ENCODE measurements at regions not wholly inside any gene's neighbourhood (a gene's known extent, or its start where the extent isn't known, plus 50 kb on each side); places are given as distances from the start of the nearest gene placed in this dataset.

DNA sequence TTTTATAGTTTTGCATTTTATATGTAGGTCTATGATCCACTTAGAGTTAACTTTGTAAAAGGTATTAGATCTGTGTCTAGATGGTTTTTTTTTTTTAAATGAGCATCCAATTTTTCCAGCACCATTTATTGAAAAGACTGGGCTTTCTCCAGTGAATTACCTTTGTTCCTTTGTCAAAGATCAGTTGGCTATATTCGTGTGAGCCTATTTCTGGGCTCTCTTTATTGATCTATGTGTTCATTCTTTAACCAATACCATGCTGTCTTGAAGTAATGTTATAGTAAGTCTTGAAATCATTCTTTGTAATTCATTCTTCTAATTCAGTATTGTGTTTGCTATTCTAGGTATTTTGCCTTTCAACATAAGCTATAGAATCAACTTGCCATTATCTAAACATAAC lies 165.4 kb upstream of the ARPP21 start:
- ChIA-PET SMC1A (ENCODE audit: uncharacterized antibody, unreplicated experiment) (no interaction called here), CTCF (no interaction called here), RAD21 (ENCODE audit: unreplicated experiment) (no interaction called here), POLR2A (no interaction called here)
- BruUV-seq (replicated peaks): no TSS peak
- Histone ChIP-seq H3K4me3 (no peak overlapping the region), H4K20me1 (ENCODE audit: control insufficient read depth, insufficient read depth) (no peaks in the 10 kb centered on the region), H3K9me3 (replicated peaks; ENCODE audit: control insufficient read depth, insufficient read depth, low read length) (no peaks in the 10 kb centered on the region), H3K4me2 (ENCODE audit: control insufficient read depth, insufficient read depth) (no peak overlapping the region), H3K9ac (ENCODE audit: control insufficient read depth, insufficient read depth, low read length) (no peak overlapping the region), H3K27ac (ENCODE audit: control insufficient read depth, insufficient read depth) (no peak overlapping the region), H2AFZ (ENCODE audit: control insufficient read depth, low read depth, low read length) (no peak overlapping the region), H3K27me3 (replicated peaks in 1 of 2; ENCODE audit: control insufficient read depth in 2 of 2, insufficient read depth in 2 of 2, low read length in 1 of 2) (no peaks in the 10 kb centered on the region), H3K79me2 (ENCODE audit: control insufficient read depth, insufficient read depth, low read length) (no peaks in the 10 kb centered on the region), H3K36me3 (ENCODE audit: control insufficient read depth in 2 of 2, insufficient read depth in 2 of 2, low read length in 1 of 2) (no peaks in the 10 kb centered on the region), H3K4me1 (ENCODE audit: control insufficient read depth, insufficient read depth, low read length) (no peaks in the 10 kb centered on the region)
- intact Hi-C loops (cut with micrococcal nuclease; ENCODE audit: unreplicated experiment) (no loop called here), in situ Hi-C loops (cut with MboI) (no loop called here)
- DNase-seq (ENCODE audit: low read depth, low spot score) (no peak), ATAC-seq (no peak), FAIRE-seq (no peak)
- WGBS (ENCODE audit: insufficient coverage, insufficient replicate concordance, low lambda C conversion rate, missing lambda C conversion rate): 0% methylated on average over 1 of the region's 1 CpG
- TF ChIP-seq MYC (IDR thresholded peaks at IDR 0.05; ENCODE audit: insufficient read depth, insufficient read length, insufficient replicate concordance, low read length, severe bottlenecking): no peak
- TF ChIP-seq ZBTB11 (CRISPR knock-in tag; IDR thresholded peaks at IDR 0.05): no peak
- TF ChIP-seq CBX5 (IDR thresholded peaks at IDR 0.05; ENCODE audit: low read depth): no peak
- no peak for TF ChIP-seq EZH2 (IDR thresholded peaks at IDR 0.05; ENCODE audit: borderline replicate concordance, control insufficient read depth, low read depth, low read length)
- TF ChIP-seq SMAD5 (IDR thresholded peaks at IDR 0.05; ENCODE audit: low read depth): no peak
- TF ChIP-seq, protein P1, sequence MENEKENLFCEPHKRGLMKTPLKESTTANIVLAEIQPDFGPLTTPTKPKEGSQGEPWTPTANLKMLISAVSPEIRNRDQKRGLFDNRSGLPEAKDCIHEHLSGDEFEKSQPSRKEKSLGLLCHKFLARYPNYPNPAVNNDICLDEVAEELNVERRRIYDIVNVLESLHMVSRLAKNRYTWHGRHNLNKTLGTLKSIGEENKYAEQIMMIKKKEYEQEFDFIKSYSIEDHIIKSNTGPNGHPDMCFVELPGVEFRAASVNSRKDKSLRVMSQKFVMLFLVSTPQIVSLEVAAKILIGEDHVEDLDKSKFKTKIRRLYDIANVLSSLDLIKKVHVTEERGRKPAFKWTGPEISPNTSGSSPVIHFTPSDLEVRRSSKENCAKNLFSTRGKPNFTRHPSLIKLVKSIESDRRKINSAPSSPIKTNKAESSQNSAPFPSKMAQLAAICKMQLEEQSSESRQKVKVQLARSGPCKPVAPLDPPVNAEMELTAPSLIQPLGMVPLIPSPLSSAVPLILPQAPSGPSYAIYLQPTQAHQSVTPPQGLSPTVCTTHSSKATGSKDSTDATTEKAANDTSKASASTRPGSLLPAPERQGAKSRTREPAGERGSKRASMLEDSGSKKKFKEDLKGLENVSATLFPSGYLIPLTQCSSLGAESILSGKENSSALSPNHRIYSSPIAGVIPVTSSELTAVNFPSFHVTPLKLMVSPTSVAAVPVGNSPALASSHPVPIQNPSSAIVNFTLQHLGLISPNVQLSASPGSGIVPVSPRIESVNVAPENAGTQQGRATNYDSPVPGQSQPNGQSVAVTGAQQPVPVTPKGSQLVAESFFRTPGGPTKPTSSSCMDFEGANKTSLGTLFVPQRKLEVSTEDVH (IDR thresholded peaks at IDR 0.05; ENCODE audit: low read depth, partially characterized antibody): no peak
- no peak for TF ChIP-seq ZSCAN29 (IDR thresholded peaks at IDR 0.05)
- no peak for TF ChIP-seq MTA3 (IDR thresholded peaks at IDR 0.05; ENCODE audit: borderline replicate concordance, low read length)
- TF ChIP-seq FOXK2 (IDR thresholded peaks at IDR 0.05): no peak
- no peak for TF ChIP-seq SP1 (IDR thresholded peaks at IDR 0.05; ENCODE audit: low read depth, low read length)
- TF ChIP-seq ZZZ3 (IDR thresholded peaks at IDR 0.05; ENCODE audit: control insufficient read depth, insufficient read length, low read depth): no peak
- TF ChIP-seq, protein P2, sequence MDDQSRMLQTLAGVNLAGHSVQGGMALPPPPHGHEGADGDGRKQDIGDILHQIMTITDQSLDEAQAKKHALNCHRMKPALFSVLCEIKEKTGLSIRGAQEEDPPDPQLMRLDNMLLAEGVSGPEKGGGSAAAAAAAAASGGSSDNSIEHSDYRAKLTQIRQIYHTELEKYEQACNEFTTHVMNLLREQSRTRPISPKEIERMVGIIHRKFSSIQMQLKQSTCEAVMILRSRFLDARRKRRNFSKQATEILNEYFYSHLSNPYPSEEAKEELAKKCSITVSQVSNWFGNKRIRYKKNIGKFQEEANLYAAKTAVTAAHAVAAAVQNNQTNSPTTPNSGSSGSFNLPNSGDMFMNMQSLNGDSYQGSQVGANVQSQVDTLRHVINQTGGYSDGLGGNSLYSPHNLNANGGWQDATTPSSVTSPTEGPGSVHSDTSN (IDR thresholded peaks at IDR 0.05; ENCODE audit: insufficient replicate concordance, low read depth, low read length): no peak
- TF ChIP-seq NFYA (IDR thresholded peaks at IDR 0.05; ENCODE audit: borderline replicate concordance, low read depth, low read length): no peak
- TF ChIP-seq ZBED1 (IDR thresholded peaks at IDR 0.05; ENCODE audit: borderline replicate concordance): no peak
- no peak for TF ChIP-seq EGR1 (IDR thresholded peaks at IDR 0.05; ENCODE audit: borderline replicate concordance in 1 of 2, low read depth in 2 of 2, low read length in 2 of 2)
- TF ChIP-seq JUND (IDR thresholded peaks at IDR 0.05; ENCODE audit: low read depth, low read length): no peak
